ENCODE measurements at regions not wholly inside any gene's neighbourhood (a gene's known extent, or its start where the extent isn't known, plus 50 kb on each side); places are given as distances from the start of the nearest gene placed in this dataset.

DNA sequence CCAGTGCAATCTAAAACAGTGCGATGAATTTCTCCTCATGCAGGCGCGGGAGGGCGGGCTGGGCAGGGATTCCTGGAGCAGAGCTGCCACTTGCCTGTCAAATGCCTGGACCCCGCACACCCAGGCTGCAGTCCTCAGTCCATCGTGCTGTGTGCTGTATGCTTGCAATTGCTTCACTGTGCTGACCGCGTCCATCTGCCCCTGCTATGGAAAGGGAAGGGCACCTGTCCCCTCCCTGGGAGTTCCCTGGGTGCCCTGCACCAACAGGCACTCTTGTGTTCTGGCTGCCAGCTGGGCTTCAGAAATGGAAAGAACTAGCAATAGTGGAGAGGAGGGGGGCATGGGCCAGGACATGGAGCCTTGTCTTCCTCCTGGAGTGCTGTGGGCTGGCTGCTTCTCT is 185.4 kb upstream of the B3GAT1 start:
- TF ChIP-seq CTCF (IDR thresholded peaks at IDR 0.05) = no peak
- no peak for TF ChIP-seq POLR2A (IDR thresholded peaks at IDR 0.05)

Data from heart left ventricle (tissue), 13 donors.